Neuron (in vitro differentiated cells): ENCODE measurements at regions not wholly inside any gene's neighbourhood (a gene's known extent, or its start where the extent isn't known, plus 50 kb on each side); places are given as distances from the start of the nearest gene placed in this dataset.
A peak's percentile ranks its signal among the peaks of the same experiment; 100 is the strongest.

Source experiments
- H2AFZ ChIP-seq: one replicate; pipeline ENCODE4 v1.6.1; 2013; ENCODE audit warnings: low read depth, mild to moderate bottlenecking, inconsistent platforms, low read length, moderate library complexity
- H3K27me3 ChIP-seq: one replicate; pipeline ENCODE4 v1.6.1; 2013; ENCODE audit warnings: low read length; ENCODE audit not compliant: insufficient read depth
- H3K36me3 ChIP-seq: one replicate; pipeline ENCODE4 v1.6.1; 2013; ENCODE audit warnings: low read length; ENCODE audit not compliant: insufficient read depth
- H3K4me1 ChIP-seq: one replicate; pipeline ENCODE4 v1.6.1; 2013; ENCODE audit warnings: low read length; ENCODE audit not compliant: insufficient read depth
- H3K4me3 ChIP-seq: 2 replicates; pipeline ENCODE4 v1.5.1; 2013; ENCODE audit warnings: mild to moderate bottlenecking, low read length, moderate library complexity
- H3K9me3 ChIP-seq: one replicate; pipeline ENCODE4 v1.6.1; 2013; ENCODE audit warnings: low read length

GRCh38 chr6:18562726-18563125 is 175.6 kb downstream of the RNF144B start:
- H3K36me3 ChIP-seq: no peaks in the 10 kb centered on the region
- no peaks in the 10 kb centered on the region for H3K4me1 ChIP-seq
- H3K9me3 ChIP-seq: peaks cover 2% of the 10 kb centered on the region

GRCh38 chr6:18564775-18565174 is 177.6 kb downstream of the RNF144B start:
- Histone ChIP-seq H3K4me3 (no peak overlapping the region), H2AFZ (no peak overlapping the region)

More at GRCh38 chr6:18562726-18563125, 175.6 kb downstream of the RNF144B start:
- Histone ChIP-seq H2AFZ (no peak overlapping the region), H3K4me3 (no peak overlapping the region), H3K27me3 (no peaks in the 10 kb centered on the region)

GRCh38 chr6:18565231-18565630 is 178.1 kb downstream of the RNF144B start:
- Histone ChIP-seq H3K4me3 (no peak overlapping the region), H3K4me1 (no peaks in the 10 kb centered on the region), H2AFZ (no peak overlapping the region), H3K9me3 (peaks cover 2% of the 10 kb centered on the region), H3K27me3 (no peaks in the 10 kb centered on the region), H3K36me3 (no peaks in the 10 kb centered on the region)

More at GRCh38 chr6:18564775-18565174, 177.6 kb downstream of the RNF144B start:
- Histone ChIP-seq H3K36me3 (no peaks in the 10 kb centered on the region), H3K27me3 (no peaks in the 10 kb centered on the region), H3K4me1 (no peaks in the 10 kb centered on the region), H3K9me3 (peaks cover 2% of the 10 kb centered on the region)

- no peaks in the 10 kb centered on the region for H3K36me3 ChIP-seq
- H3K4me3 ChIP-seq: no peak overlapping the region
- H2AFZ ChIP-seq: no peak overlapping the region
- H3K4me1 ChIP-seq: peaks cover 4% of the 10 kb centered on the region
- peaks cover 2% of the 10 kb centered on the region for H3K9me3 ChIP-seq
- no peaks in the 10 kb centered on the region for H3K27me3 ChIP-seq
Observed at GRCh38 chr6:18567380-18567779, 180.2 kb downstream of the RNF144B start.

- Histone ChIP-seq H3K27me3 (no peaks in the 10 kb centered on the region), H3K4me1 (no peaks in the 10 kb centered on the region), H3K36me3 (no peaks in the 10 kb centered on the region), H3K4me3 (no peak overlapping the region), H2AFZ (no peak overlapping the region), H3K9me3 (no peaks in the 10 kb centered on the region)
Observed at GRCh38 chr6:18577491-18577890, 190.3 kb downstream of the RNF144B start.

GRCh38 chr6:18579166-18579565 is 192.0 kb downstream of the RNF144B start:
- Histone ChIP-seq H3K36me3 (no peaks in the 10 kb centered on the region), H3K4me1 (no peaks in the 10 kb centered on the region), H3K27me3 (no peaks in the 10 kb centered on the region), H3K9me3 (no peaks in the 10 kb centered on the region), H3K4me3 (no peak overlapping the region), H2AFZ (no peak overlapping the region)

GRCh38 chr6:18579869-18580268 is 192.7 kb downstream of the RNF144B start:
- Histone ChIP-seq H3K27me3 (no peaks in the 10 kb centered on the region), H3K4me1 (peaks cover 5% of the 10 kb centered on the region), H3K36me3 (no peaks in the 10 kb centered on the region), H3K4me3 (no peak overlapping the region), H3K9me3 (no peaks in the 10 kb centered on the region), H2AFZ (no peak overlapping the region)

- Histone ChIP-seq H3K4me3 (no peak overlapping the region), H3K36me3 (no peaks in the 10 kb centered on the region), H2AFZ (no peak overlapping the region), H3K4me1 (peaks cover 10% of the 10 kb centered on the region), H3K27me3 (no peaks in the 10 kb centered on the region), H3K9me3 (no peaks in the 10 kb centered on the region)
Observed at GRCh38 chr6:18584372-18584771, 197.2 kb downstream of the RNF144B start.

- H3K4me1 ChIP-seq: peaks cover 10% of the 10 kb centered on the region
- H3K9me3 ChIP-seq: no peaks in the 10 kb centered on the region
- H2AFZ ChIP-seq: peak overlapping the region; percentile 1
- no peaks in the 10 kb centered on the region for H3K27me3 ChIP-seq
- no peak overlapping the region for H3K4me3 ChIP-seq
- no peaks in the 10 kb centered on the region for H3K36me3 ChIP-seq
Observed at GRCh38 chr6:18585032-18585573, 198.0 kb downstream of the RNF144B start.

GRCh38 chr6:18586133-18586532 is 199.0 kb downstream of the RNF144B start:
- Histone ChIP-seq H3K9me3 (no peaks in the 10 kb centered on the region), H3K36me3 (no peaks in the 10 kb centered on the region), H3K27me3 (no peaks in the 10 kb centered on the region), H3K4me1 (peaks cover 10% of the 10 kb centered on the region), H3K4me3 (no peak overlapping the region), H2AFZ (no peak overlapping the region)

- H3K4me3 ChIP-seq: no peak overlapping the region
- no peaks in the 10 kb centered on the region for H3K9me3 ChIP-seq
- H2AFZ ChIP-seq: no peak overlapping the region
- H3K36me3 ChIP-seq: no peaks in the 10 kb centered on the region
- no peaks in the 10 kb centered on the region for H3K4me1 ChIP-seq
- H3K27me3 ChIP-seq: no peaks in the 10 kb centered on the region
Observed at GRCh38 chr6:18595774-18596530, 208.8 kb downstream of the RNF144B start.

- Histone ChIP-seq H3K36me3 (no peaks in the 10 kb centered on the region), H3K4me1 (no peaks in the 10 kb centered on the region), H2AFZ (no peak overlapping the region), H3K27me3 (no peaks in the 10 kb centered on the region), H3K4me3 (no peak overlapping the region), H3K9me3 (no peaks in the 10 kb centered on the region)
Observed at GRCh38 chr6:18596531-18596835, 209.3 kb downstream of the RNF144B start.

- H3K9me3 ChIP-seq: no peaks in the 10 kb centered on the region
- no peaks in the 10 kb centered on the region for H3K36me3 ChIP-seq
- no peaks in the 10 kb centered on the region for H3K27me3 ChIP-seq
- H3K4me1 ChIP-seq: no peaks in the 10 kb centered on the region
- no peak overlapping the region for H2AFZ ChIP-seq
- no peak overlapping the region for H3K4me3 ChIP-seq
Observed at GRCh38 chr6:18598551-18599264, 211.6 kb downstream of the RNF144B start.
